K562 (cell line): ENCODE measurements at regions not wholly inside any gene's neighbourhood (a gene's known extent, or its start where the extent isn't known, plus 50 kb on each side); places are given as distances from the start of the nearest gene placed in this dataset.

Experiments
- ATAC-seq: fragments of 200-7000 bp; cut with Tn5 transposase; 3 replicates; pipeline ENCODE4 v1.9.1; 2020; ENCODE audit warnings: moderate library complexity
- BruUV-seq: library from RNA; stranded (reverse); fragments of 400-500 nt; replicated peaks from 2 replicates; lab custom pipeline; 2021; lab: Mats Ljungman, UMichigan
- CTCF ChIA-PET: fragments of 300-600 bp; formaldehyde crosslinking; extraction: SDS; loops from one replicate; lab custom pipeline; 2021; ENCODE audit warnings: low intra/inter-chr PET ratio; lab: Yijun Ruan, JAX
- POLR2A ChIA-PET: fragments of 300-600, 350-650 bp; sonication (Branson Sonifier 250); formaldehyde crosslinking; extraction: SDS; loops from one replicate; lab custom pipeline; 2021; ENCODE audit warnings: antibody characterized with exemption, inconsistent platforms; lab: Yijun Ruan, JAX
- DNase-seq, 4 experiments: peaks; one replicate each; pipeline versions ENCODE4 v3.0.0 to v3.0.0-alpha.2; 2011 to 2018; ENCODE audit warnings: low spot score in 3 of 4, mixed read lengths in 3 of 4; ENCODE audit errors: extremely low read depth in 1 of 4
- FAIRE-seq: peaks from 2 replicates; lab custom pipeline; 2011; peaks lifted over from hg19 to GRCh38; lab: Jason Lieb, UNC
- H2AFZ ChIP-seq: 2 replicates; pipeline ENCODE4 v1.6.0; 2011; ENCODE audit warnings: low read depth, low read length, control low read depth, inconsistent platforms
- H3K27ac ChIP-seq: fragments of 200-600 bp; 3 replicates; pipeline ENCODE4 v1.8.0; 2011; ENCODE audit warnings: low read depth, mild to moderate bottlenecking, control low read depth, inconsistent platforms, low read length, moderate library complexity, mixed read lengths; ENCODE audit errors: extremely low read depth
- H3K27me3 ChIP-seq, 2 experiments: fragments of 300-600 bp in 1 of 2; 2 replicates in 1 of 2; 3 replicates in 1 of 2; pipeline versions ENCODE4 v1.6.0 to v1.8.0; 2011; ENCODE audit warnings: inconsistent platforms in 2 of 2, low read length in 2 of 2, mild to moderate bottlenecking in 1 of 2, mixed read lengths in 1 of 2, moderate library complexity in 1 of 2; ENCODE audit not compliant: control insufficient read depth in 2 of 2, insufficient read depth in 2 of 2
- H3K36me3 ChIP-seq: fragments of 300-600 bp; 3 replicates; pipeline ENCODE4 v1.8.0; 2011; ENCODE audit warnings: mild to moderate bottlenecking, low read length, inconsistent platforms; ENCODE audit not compliant: control insufficient read depth, insufficient read depth
- H3K4me1 ChIP-seq, 2 experiments: fragments of 200-600 bp in 1 of 2; replicated peaks in 1 of 2; 2 replicates in 1 of 2; 3 replicates in 1 of 2; pipeline versions ENCODE4 v1.5.1 to v1.8.0; 2011; ENCODE audit warnings: inconsistent platforms in 2 of 2, low read length in 2 of 2, mild to moderate bottlenecking in 1 of 2, mixed read lengths in 1 of 2, moderate library complexity in 1 of 2; ENCODE audit not compliant: control insufficient read depth in 2 of 2, insufficient read depth in 2 of 2
- H3K4me2 ChIP-seq: 2 replicates; pipeline ENCODE4 v1.6.1; 2011; ENCODE audit warnings: low read length, control low read depth, inconsistent platforms, mixed read lengths; ENCODE audit not compliant: insufficient read depth
- H3K4me3 ChIP-seq: fragments of 200-600 bp; sonication (generic), shearing (Covaris generic); 2 replicates; pipeline ENCODE4 v1.5.1; 2016; ENCODE audit warnings: control low read depth, inconsistent platforms
- H3K79me2 ChIP-seq: fragments of 200-600 bp; 3 replicates; pipeline ENCODE4 v1.8.0; 2011; ENCODE audit warnings: low read length, inconsistent platforms; ENCODE audit not compliant: control insufficient read depth, insufficient read depth
- H3K9ac ChIP-seq, 2 experiments: 2 replicates each; pipeline versions ENCODE4 v1.6.0 to v1.6.1; 2011; ENCODE audit warnings: low read depth in 2 of 2, low read length in 2 of 2, control low read depth in 1 of 2, inconsistent platforms in 1 of 2, mild to moderate bottlenecking in 1 of 2, mixed read lengths in 1 of 2; ENCODE audit not compliant: insufficient read depth in 1 of 2
- H3K9me1 ChIP-seq: one replicate; pipeline ENCODE4 v1.6.0; 2011; ENCODE audit warnings: inconsistent platforms, mild to moderate bottlenecking, low read length, moderate library complexity; ENCODE audit not compliant: control insufficient read depth, insufficient read depth
- H3K9me3 ChIP-seq: replicated peaks from 2 replicates; pipeline ENCODE4 v1.5.1; 2011; ENCODE audit warnings: low read depth, low read length, inconsistent platforms; ENCODE audit not compliant: control insufficient read depth, insufficient read depth
- H4K20me1 ChIP-seq: replicated peaks from 2 replicates; pipeline ENCODE4 v1.6.1; 2011; ENCODE audit warnings: low read length, inconsistent platforms, mixed read lengths; ENCODE audit not compliant: control insufficient read depth, insufficient read depth
- ARHGAP35 ChIP-seq: fragments of 450-650 bp; IDR thresholded peaks from 2 replicates; pipeline ENCODE4 v1.6.1; 2018; ENCODE audit not compliant: partially characterized antibody
- BHLHE40 ChIP-seq: IDR thresholded peaks from 2 replicates; pipeline ENCODE4 v1.6.1; 2011; ENCODE audit warnings: low read length, improper control_type of control experiment
- MECOM ChIP-seq: fragments of 250-450 bp; sonication (Bioruptor Pico); IDR thresholded peaks from 2 replicates; pipeline ENCODE4 v1.8.0; 2022; ENCODE audit warnings: inconsistent platforms
- NONO ChIP-seq, 2 experiments: fragments of 200-400 bp in 1 of 2; fragments of 450-650 bp in 1 of 2; formaldehyde crosslinking in 1 of 2; IDR thresholded peaks; 2 replicates each; pipeline ENCODE4 v1.6.1; 2017; ENCODE audit warnings: low read depth in 2 of 2, mild to moderate bottlenecking in 2 of 2, moderate library complexity in 2 of 2, low read length in 1 of 2
- POU5F1 ChIP-seq: fragments of 150-350 bp; IDR thresholded peaks from 2 replicates; pipeline ENCODE4 v1.6.1; 2014; ENCODE audit warnings: borderline replicate concordance, low read length, low read depth, mild to moderate bottlenecking; ENCODE audit not compliant: partially characterized antibody
- SIN3B ChIP-seq: fragments of 450-650 bp; IDR thresholded peaks from 2 replicates; pipeline ENCODE4 v1.6.1; 2017; ENCODE audit warnings: low read depth, mild to moderate bottlenecking, moderate library complexity
- SMAD1 ChIP-seq: fragments of 150-350 bp; IDR thresholded peaks from 2 replicates; pipeline ENCODE4 v1.6.1; 2014; ENCODE audit warnings: low read length, low read depth; ENCODE audit not compliant: partially characterized antibody
- SMC3 ChIP-seq: conservative IDR thresholded peaks from 2 replicates; pipeline ENCODE4 v1.6.1; 2011; ENCODE audit warnings: low read depth, low read length, improper control_type of control experiment; ENCODE audit not compliant: insufficient read depth
- SRSF7 ChIP-seq: fragments of 200-400 bp; formaldehyde crosslinking; optimal IDR thresholded peaks from 2 replicates; pipeline ENCODE3; 2017; ENCODE audit warnings: mild to moderate bottlenecking, low read depth, low read length
- TCF15 ChIP-seq: fragments of 250-450 bp; sonication (Bioruptor Pico); IDR thresholded peaks from 2 replicates; pipeline ENCODE4 v1.8.0; 2022; ENCODE audit warnings: moderate library complexity, mild to moderate bottlenecking, inconsistent platforms
- TEAD1 ChIP-seq, 2 experiments: fragments of 450-650 bp in 1 of 2; sonication (generic) in 1 of 2; formaldehyde crosslinking; IDR thresholded peaks; 2 replicates each; pipeline versions ENCODE4 v1.4.0 to v1.8.0; 2020 to 2022; ENCODE audit warnings: mild to moderate bottlenecking in 2 of 2, missing genetic modification reagents in 1 of 2
- WGBS: fragments of 100-300 bp; shearing (Covaris generic); methylation state at CpG from one replicate; pipeline ENCODE4 v1.1.6; 2016; ENCODE audit warnings: low coverage, mixed read lengths; ENCODE audit not compliant: insufficient coverage; ENCODE audit errors: missing lambda C conversion rate; 5-methylcytosine and 5-hydroxymethylcytosine counted together
- in situ Hi-C: fragments of 300-500 bp; cut with MboI; formaldehyde crosslinking; loops from 4 replicates; pipeline ENCODE4 v1.15.0; 2018; ENCODE audit warnings: inconsistent platforms, mixed read lengths
- intact Hi-C: fragments of 100-400 bp; cut with micrococcal nuclease; formaldehyde crosslinking; loops from 2 replicates; pipeline ENCODE4 v1.14.2; 2022
- TF ChIP-seq, protein P1 (sequence below): fragments of 450-650 bp; conservative IDR thresholded peaks from 2 replicates; pipeline ENCODE4 v1.6.1; 2016; ENCODE audit warnings: missing genetic modification characterization, low read depth, mild to moderate bottlenecking, control low read depth, missing compliant biosample characterization
- TF ChIP-seq, protein P2 (sequence below): fragments of 450-650 bp; IDR thresholded peaks from 2 replicates; pipeline ENCODE4 v1.6.1; 2016; ENCODE audit warnings: mild to moderate bottlenecking
- TF ChIP-seq, protein P3 (sequence below): sonication (generic); formaldehyde crosslinking; IDR thresholded peaks from 2 replicates; pipeline ENCODE4 v1.8.1; 2023; ENCODE audit warnings: mild to moderate bottlenecking, missing genetic modification reagents, moderate library complexity
- TF ChIP-seq, protein P4 (sequence below): fragments of 250-450 bp; sonication (Bioruptor Pico); IDR thresholded peaks from 2 replicates; pipeline ENCODE4 v1.5.1; 2021; ENCODE audit warnings: mild to moderate bottlenecking

DNA sequence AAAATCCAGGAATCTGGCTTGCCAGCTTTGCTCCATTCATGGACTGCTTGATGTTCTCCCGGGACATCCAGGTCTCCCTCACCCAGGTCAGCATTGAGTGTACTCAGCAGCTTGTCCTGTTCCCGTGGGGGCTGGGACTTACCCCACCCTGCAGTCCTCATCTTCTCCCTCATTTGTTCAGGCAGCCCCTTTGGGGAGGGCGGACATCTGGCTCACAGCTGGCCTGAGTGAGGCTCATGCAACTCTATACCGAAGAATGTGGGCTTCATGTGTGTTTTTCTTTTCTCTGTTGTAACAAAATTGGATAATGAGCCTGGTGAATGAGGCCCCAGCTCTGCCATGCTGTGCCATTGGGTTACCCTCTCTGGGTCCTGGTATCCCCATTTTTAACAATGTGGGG lies 227.7 kb upstream of the TENM4 start (continued):
- TF ChIP-seq, protein P1, sequence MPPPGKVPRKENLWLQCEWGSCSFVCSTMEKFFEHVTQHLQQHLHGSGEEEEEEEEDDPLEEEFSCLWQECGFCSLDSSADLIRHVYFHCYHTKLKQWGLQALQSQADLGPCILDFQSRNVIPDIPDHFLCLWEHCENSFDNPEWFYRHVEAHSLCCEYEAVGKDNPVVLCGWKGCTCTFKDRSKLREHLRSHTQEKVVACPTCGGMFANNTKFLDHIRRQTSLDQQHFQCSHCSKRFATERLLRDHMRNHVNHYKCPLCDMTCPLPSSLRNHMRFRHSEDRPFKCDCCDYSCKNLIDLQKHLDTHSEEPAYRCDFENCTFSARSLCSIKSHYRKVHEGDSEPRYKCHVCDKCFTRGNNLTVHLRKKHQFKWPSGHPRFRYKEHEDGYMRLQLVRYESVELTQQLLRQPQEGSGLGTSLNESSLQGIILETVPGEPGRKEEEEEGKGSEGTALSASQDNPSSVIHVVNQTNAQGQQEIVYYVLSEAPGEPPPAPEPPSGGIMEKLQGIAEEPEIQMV (tag) = no peak
- TF ChIP-seq SRSF7 = no peak
- TF ChIP-seq TCF15 = no peak
- TF ChIP-seq MECOM = no peak
- TF ChIP-seq, protein P2, sequence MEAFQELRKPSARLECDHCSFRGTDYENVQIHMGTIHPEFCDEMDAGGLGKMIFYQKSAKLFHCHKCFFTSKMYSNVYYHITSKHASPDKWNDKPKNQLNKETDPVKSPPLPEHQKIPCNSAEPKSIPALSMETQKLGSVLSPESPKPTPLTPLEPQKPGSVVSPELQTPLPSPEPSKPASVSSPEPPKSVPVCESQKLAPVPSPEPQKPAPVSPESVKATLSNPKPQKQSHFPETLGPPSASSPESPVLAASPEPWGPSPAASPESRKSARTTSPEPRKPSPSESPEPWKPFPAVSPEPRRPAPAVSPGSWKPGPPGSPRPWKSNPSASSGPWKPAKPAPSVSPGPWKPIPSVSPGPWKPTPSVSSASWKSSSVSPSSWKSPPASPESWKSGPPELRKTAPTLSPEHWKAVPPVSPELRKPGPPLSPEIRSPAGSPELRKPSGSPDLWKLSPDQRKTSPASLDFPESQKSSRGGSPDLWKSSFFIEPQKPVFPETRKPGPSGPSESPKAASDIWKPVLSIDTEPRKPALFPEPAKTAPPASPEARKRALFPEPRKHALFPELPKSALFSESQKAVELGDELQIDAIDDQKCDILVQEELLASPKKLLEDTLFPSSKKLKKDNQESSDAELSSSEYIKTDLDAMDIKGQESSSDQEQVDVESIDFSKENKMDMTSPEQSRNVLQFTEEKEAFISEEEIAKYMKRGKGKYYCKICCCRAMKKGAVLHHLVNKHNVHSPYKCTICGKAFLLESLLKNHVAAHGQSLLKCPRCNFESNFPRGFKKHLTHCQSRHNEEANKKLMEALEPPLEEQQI = no peak
- TF ChIP-seq SMC3 = no peak

DNA sequence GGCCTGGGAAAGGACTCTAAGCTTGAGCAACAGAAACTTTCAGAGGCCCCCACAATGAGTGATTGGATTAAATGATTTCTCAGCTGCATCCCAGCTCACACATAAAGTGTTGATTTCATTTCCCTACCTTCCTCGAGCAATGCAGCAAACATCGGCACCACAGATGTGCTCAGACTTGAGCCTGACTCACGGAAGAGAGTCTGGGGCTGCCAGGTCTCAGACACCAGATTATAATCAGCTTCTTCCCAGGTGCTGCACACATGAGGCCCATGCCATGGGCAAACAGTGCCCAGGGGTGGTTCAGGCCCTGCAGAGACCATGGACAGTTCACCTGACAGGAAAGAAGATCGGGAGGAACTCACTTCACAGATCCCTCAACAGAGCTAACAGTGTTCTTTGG lies 226.6 kb upstream of the TENM4 start:
- FAIRE-seq (no peak), ATAC-seq (no peak), DNase-seq (no peak)
- Histone ChIP-seq H4K20me1 (no peaks in the 10 kb centered on the region), H3K9me1 (no peaks in the 10 kb centered on the region), H3K36me3 (no peaks in the 10 kb centered on the region), H3K79me2 (no peaks in the 10 kb centered on the region), H3K9me3 (no peaks in the 10 kb centered on the region), H3K9ac (no peak overlapping the region), H3K27ac (no peak overlapping the region), H3K4me1 (no peaks in the 10 kb centered on the region), H3K4me2 (no peak overlapping the region), H2AFZ (no peak overlapping the region), H3K4me3 (no peak overlapping the region), H3K27me3 (no peaks in the 10 kb centered on the region)
- WGBS = 0% methylated on average over 4 of the region's 4 CpGs
- POLR2A ChIA-PET = no interaction called here
- BruUV-seq = no TSS peak
- CTCF ChIA-PET = no interaction called here
- in situ Hi-C loops (no loop called here), intact Hi-C loops (no loop called here)
- TF ChIP-seq, protein P3, sequence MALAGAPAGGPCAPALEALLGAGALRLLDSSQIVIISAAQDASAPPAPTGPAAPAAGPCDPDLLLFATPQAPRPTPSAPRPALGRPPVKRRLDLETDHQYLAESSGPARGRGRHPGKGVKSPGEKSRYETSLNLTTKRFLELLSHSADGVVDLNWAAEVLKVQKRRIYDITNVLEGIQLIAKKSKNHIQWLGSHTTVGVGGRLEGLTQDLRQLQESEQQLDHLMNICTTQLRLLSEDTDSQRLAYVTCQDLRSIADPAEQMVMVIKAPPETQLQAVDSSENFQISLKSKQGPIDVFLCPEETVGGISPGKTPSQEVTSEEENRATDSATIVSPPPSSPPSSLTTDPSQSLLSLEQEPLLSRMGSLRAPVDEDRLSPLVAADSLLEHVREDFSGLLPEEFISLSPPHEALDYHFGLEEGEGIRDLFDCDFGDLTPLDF = no peak
- TF ChIP-seq, protein P4, sequence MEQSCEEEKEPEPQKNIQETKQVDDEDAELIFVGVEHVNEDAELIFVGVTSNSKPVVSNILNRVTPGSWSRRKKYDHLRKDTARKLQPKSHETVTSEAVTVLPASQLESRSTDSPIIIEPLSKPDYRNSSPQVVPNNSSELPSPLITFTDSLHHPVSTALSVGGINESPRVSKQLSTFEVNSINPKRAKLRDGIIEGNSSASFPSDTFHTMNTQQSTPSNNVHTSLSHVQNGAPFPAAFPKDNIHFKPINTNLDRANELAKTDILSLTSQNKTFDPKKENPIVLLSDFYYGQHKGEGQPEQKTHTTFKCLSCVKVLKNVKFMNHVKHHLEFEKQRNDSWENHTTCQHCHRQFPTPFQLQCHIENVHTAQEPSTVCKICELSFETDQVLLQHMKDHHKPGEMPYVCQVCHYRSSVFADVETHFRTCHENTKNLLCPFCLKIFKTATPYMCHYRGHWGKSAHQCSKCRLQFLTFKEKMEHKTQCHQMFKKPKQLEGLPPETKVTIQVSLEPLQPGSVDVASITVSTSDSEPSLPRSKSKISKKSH (CRISPR knock-in tag) = no peak
- no peak for TF ChIP-seq TEAD1 (CRISPR knock-in tag; IDR thresholded peaks at IDR 0.05)
- no peak for TF ChIP-seq SIN3B
- no peak for TF ChIP-seq SMAD1
- no peak for TF ChIP-seq ARHGAP35
- no peak for TF ChIP-seq NONO (IDR thresholded peaks at IDR 0.05; ENCODE audit: low read depth in 2 of 2, low read length in 1 of 2)
- no peak for TF ChIP-seq BHLHE40
- TF ChIP-seq POU5F1 = no peak
